HL-60 (cell line): ENCODE measurements at regions not wholly inside any gene's neighbourhood (a gene's known extent, or its start where the extent isn't known, plus 50 kb on each side); places are given as distances from the start of the nearest gene placed in this dataset.

Source experiments
- DNase-seq, 2 experiments: peaks; one replicate each; pipeline ENCODE4 v3.0.0-alpha.2; 2010 to 2020; ENCODE audit warnings: low read depth in 1 of 2, low spot score in 1 of 2
- H3K27ac ChIP-seq: fragments of 250-450 bp; sonication (Bioruptor Pico); replicated peaks from 2 replicates; pipeline ENCODE4 v1.5.1; 2020; ENCODE audit warnings: mild to moderate bottlenecking, moderate library complexity
- H3K27me3 ChIP-seq: fragments of 250-450 bp; sonication (Bioruptor Pico); 2 replicates; pipeline ENCODE4 v1.5.1; 2021; ENCODE audit warnings: mild to moderate bottlenecking, moderate library complexity; ENCODE audit not compliant: insufficient read depth, poor library complexity, severe bottlenecking
- H3K4me3 ChIP-seq: replicated peaks from 2 replicates; pipeline ENCODE4 v1.5.1; 2011; ENCODE audit warnings: mild to moderate bottlenecking, control low read depth, low read length; ENCODE audit not compliant: insufficient read depth
- GABPA ChIP-seq: IDR thresholded peaks from 2 replicates; pipeline ENCODE4 v1.6.1; 2012; ENCODE audit warnings: low read depth
- POLR2AphosphoS5 ChIP-seq: IDR thresholded peaks from 2 replicates; pipeline ENCODE4 v1.6.1; 2012; ENCODE audit warnings: low read depth
- SPI1 ChIP-seq: IDR thresholded peaks from 2 replicates; pipeline ENCODE4 v1.6.1; 2012; ENCODE audit warnings: low read depth, mild to moderate bottlenecking, borderline replicate concordance
- TF ChIP-seq, protein P1 (sequence below): IDR thresholded peaks from one replicate; pipeline ENCODE4 v1.5.1; 2011; ENCODE audit warnings: low read length, control low read depth, inconsistent platforms; ENCODE audit not compliant: insufficient read depth
- TF ChIP-seq, protein P2 (sequence below): IDR thresholded peaks from 2 replicates; pipeline ENCODE4 v1.6.1; 2012; ENCODE audit warnings: low read depth; ENCODE audit not compliant: insufficient replicate concordance

DNA sequence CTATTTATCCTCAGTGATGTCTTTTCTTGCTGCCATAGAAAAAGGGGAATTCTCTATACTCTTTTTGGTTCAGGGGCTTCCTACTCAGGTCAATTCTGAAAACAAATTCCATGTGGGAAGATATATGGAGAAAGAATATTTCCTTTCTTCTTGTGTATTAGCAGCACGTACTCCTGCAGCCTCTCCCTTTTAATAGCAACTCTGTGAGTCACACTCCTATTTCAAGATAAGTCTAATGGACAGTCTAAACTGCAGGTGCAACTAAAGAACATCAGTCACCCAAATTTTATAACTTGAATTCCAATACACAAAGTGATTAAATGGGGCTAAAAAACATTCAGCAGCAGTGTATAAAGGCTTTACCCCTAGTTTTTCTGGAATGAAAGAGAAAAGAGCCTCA is 942.2 kb downstream of the CNTNAP5 start:
- DNase-seq, result no peak
- Histone ChIP-seq H3K27ac (no peak overlapping the region), H3K27me3 (no peaks in the 10 kb centered on the region), H3K4me3 (no peak overlapping the region)
- TF ChIP-seq, protein P1, sequence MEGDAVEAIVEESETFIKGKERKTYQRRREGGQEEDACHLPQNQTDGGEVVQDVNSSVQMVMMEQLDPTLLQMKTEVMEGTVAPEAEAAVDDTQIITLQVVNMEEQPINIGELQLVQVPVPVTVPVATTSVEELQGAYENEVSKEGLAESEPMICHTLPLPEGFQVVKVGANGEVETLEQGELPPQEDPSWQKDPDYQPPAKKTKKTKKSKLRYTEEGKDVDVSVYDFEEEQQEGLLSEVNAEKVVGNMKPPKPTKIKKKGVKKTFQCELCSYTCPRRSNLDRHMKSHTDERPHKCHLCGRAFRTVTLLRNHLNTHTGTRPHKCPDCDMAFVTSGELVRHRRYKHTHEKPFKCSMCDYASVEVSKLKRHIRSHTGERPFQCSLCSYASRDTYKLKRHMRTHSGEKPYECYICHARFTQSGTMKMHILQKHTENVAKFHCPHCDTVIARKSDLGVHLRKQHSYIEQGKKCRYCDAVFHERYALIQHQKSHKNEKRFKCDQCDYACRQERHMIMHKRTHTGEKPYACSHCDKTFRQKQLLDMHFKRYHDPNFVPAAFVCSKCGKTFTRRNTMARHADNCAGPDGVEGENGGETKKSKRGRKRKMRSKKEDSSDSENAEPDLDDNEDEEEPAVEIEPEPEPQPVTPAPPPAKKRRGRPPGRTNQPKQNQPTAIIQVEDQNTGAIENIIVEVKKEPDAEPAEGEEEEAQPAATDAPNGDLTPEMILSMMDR, result no peak
- TF ChIP-seq, protein P2, sequence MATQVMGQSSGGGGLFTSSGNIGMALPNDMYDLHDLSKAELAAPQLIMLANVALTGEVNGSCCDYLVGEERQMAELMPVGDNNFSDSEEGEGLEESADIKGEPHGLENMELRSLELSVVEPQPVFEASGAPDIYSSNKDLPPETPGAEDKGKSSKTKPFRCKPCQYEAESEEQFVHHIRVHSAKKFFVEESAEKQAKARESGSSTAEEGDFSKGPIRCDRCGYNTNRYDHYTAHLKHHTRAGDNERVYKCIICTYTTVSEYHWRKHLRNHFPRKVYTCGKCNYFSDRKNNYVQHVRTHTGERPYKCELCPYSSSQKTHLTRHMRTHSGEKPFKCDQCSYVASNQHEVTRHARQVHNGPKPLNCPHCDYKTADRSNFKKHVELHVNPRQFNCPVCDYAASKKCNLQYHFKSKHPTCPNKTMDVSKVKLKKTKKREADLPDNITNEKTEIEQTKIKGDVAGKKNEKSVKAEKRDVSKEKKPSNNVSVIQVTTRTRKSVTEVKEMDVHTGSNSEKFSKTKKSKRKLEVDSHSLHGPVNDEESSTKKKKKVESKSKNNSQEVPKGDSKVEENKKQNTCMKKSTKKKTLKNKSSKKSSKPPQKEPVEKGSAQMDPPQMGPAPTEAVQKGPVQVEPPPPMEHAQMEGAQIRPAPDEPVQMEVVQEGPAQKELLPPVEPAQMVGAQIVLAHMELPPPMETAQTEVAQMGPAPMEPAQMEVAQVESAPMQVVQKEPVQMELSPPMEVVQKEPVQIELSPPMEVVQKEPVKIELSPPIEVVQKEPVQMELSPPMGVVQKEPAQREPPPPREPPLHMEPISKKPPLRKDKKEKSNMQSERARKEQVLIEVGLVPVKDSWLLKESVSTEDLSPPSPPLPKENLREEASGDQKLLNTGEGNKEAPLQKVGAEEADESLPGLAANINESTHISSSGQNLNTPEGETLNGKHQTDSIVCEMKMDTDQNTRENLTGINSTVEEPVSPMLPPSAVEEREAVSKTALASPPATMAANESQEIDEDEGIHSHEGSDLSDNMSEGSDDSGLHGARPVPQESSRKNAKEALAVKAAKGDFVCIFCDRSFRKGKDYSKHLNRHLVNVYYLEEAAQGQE, result no peak
- TF ChIP-seq GABPA, result no peak
- no peak for TF ChIP-seq POLR2AphosphoS5

DNA sequence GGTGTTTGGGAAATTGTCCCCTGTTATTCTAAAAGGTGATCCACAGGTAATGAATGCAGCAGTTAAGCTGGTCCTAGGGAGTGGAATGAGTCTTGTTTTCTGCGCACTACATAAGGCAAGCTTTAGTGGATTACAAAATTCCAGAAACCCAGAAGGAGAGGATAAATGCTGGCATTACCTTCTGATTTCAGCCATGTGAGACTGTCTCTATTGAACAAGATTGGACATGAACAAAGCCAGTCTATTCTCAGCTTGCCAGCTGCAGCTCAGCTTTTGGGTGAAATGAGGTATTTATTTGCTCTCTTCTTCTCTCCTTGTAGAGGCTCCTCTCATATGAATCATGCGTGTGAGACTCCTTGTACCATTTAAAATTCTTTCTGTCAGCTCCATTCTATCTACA is 944.9 kb downstream of the CNTNAP5 start:
- DNase-seq, result no peak
- Histone ChIP-seq H3K27ac (no peak overlapping the region), H3K27me3 (no peaks in the 10 kb centered on the region), H3K4me3 (no peak overlapping the region)
- TF ChIP-seq SPI1 (no peak), POLR2AphosphoS5 (no peak), GABPA (no peak)
- TF ChIP-seq, protein P1, result no peak
- TF ChIP-seq, protein P2, result no peak

DNA sequence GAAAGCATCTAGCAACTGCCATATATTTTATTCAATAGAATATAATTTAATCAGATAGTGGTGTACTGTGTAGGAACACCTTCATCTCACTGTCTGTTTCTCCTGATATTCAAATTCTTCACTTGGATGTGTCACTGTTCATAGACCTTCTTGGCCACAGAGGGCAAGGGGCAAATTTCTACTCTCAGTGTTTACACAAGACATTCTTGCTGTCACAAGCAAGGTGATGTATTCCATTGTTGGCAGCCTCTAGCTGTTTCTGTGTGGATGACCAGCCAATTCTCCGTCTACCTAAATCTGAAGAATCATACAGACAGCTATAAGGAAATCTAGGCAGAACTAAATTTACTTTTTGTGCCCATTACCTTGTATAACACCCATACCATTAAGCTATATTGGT is 948.3 kb downstream of the CNTNAP5 start:
- DNase-seq, result no peak
- Histone ChIP-seq H3K4me3 (no peak overlapping the region), H3K27me3 (no peaks in the 10 kb centered on the region), H3K27ac (no peak overlapping the region)
- TF ChIP-seq POLR2AphosphoS5, result no peak
- TF ChIP-seq SPI1, result no peak
- TF ChIP-seq, protein P2, result no peak
- no peak for TF ChIP-seq GABPA
- TF ChIP-seq, protein P1, result no peak
